Spinal cord (tissue), 9 donors: ENCODE measurements at regions not wholly inside any gene's neighbourhood (a gene's known extent, or its start where the extent isn't known, plus 50 kb on each side); places are given as distances from the start of the nearest gene placed in this dataset.
A peak's percentile ranks its signal among the peaks of the same experiment; 100 is the strongest.

Experiments
- DNase-seq, 6 donors: peaks; one replicate each; pipeline versions ENCODE4 v3.0.0 to v3.0.0-alpha.2; 2013 to 2015; ENCODE audit warnings: low spot score in 6 of 6, low read depth in 4 of 6
- H3K27ac ChIP-seq: one replicate; pipeline ENCODE4 v1.5.1; 2013; ENCODE audit warnings: low read depth, low read length, control low read depth
- H3K27me3 ChIP-seq: one replicate; pipeline ENCODE4 v1.6.1; 2013; ENCODE audit warnings: low read length; ENCODE audit not compliant: control insufficient read depth, insufficient read depth
- H3K36me3 ChIP-seq: one replicate; pipeline ENCODE4 v1.6.1; 2013; ENCODE audit warnings: low read length; ENCODE audit not compliant: control insufficient read depth, insufficient read depth
- H3K4me1 ChIP-seq: one replicate; pipeline ENCODE4 v1.6.1; 2013; ENCODE audit warnings: low read length; ENCODE audit not compliant: control insufficient read depth, insufficient read depth
- H3K4me3 ChIP-seq: one replicate; pipeline ENCODE4 v1.5.1; 2013; ENCODE audit warnings: low read depth, low read length, control low read depth
- H3K9me3 ChIP-seq: one replicate; pipeline ENCODE4 v1.6.1; 2013; ENCODE audit warnings: low read length; ENCODE audit not compliant: control insufficient read depth, insufficient read depth
- WGBS: methylation state at CpG from one replicate; pipeline ENCODE4 v1.1.5; 2013; ENCODE audit warnings: missing lambda C conversion rate; ENCODE audit not compliant: insufficient coverage; 5-methylcytosine and 5-hydroxymethylcytosine counted together
- donor health status: healthy.

DNA sequence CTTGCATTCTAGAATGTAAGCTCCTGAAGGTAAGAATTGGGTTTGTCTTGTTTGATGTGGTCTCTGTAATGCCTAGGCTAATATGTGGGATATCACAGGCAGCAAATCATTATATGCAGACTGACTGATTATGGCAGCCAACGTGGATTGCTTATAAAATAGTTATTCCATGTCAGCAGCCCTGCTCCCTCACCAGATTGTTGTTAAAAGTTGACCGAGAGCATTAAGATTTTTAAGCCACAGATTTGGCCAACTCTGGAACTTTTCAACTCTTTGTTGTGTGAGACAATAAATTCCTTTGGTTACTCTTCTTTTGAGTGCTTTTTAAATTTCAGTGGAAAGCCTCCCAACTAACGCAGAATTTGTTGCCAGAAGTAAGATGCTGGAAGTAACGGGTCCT is 92.6 kb upstream of the FAM216B start:
- no peak overlapping the region for H3K27ac ChIP-seq
- H3K4me1 ChIP-seq: no peaks in the 10 kb centered on the region
- 84% methylated on average over 2 of the region's 4 CpGs for WGBS
- no peaks in the 10 kb centered on the region for H3K27me3 ChIP-seq
- no peaks in the 10 kb centered on the region for H3K36me3 ChIP-seq
- no peaks in the 10 kb centered on the region for H3K9me3 ChIP-seq
- no peak overlapping the region for H3K4me3 ChIP-seq
- no peak for DNase-seq

DNA sequence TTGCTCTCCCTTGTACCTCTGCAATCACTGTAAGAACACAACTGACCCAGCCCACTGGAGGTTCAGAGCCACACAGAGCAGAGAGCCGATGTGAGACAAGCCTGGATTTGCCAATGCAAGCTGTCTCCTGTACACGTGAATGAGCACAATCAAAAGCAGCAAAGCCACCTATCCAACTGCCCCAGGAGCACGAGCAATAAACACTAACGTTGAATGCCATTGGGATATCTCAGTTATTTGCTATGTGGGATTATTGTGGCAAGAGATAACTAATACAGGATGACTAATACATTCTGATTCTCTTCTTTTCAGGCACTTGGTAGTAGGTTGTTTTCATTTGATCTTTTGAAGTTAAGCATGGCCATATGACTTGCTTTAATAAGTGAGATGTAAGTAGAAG is 85.2 kb upstream of the FAM216B start:
- no peaks in the 10 kb centered on the region for H3K9me3 ChIP-seq
- H3K4me1 ChIP-seq: no peaks in the 10 kb centered on the region
- WGBS: 57% methylated on average over 1 of the region's 4 CpGs
- H3K4me3 ChIP-seq: no peak overlapping the region
- no peak for DNase-seq
- H3K27ac ChIP-seq: no peak overlapping the region
- H3K36me3 ChIP-seq: no peaks in the 10 kb centered on the region
- H3K27me3 ChIP-seq: no peaks in the 10 kb centered on the region

DNA sequence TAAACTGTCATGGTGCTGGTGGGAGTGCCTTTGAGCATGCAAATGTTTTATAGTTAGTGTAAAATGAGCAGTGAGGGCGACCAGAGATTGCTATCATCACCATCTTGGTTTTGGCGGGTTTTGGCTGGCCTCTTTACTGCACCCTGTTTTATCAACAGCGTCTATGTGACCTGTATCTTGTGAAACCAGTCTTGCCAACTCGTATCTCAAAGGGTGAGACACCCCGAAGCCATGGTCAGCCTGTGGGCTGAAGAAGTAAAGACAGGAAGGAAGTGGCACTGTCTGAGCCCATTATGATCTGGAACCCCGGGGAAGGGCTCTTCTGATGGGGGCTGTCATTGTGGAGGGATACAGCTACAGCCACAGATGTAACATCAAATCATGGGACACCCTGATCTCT is 81.5 kb upstream of the FAM216B start:
- H3K9me3 ChIP-seq: no peaks in the 10 kb centered on the region
- whole genome bisulfite sequencing: 100% methylated on average over 5 of the region's 6 CpGs
- H3K4me3 ChIP-seq: no peak overlapping the region
- H3K4me1 ChIP-seq: no peaks in the 10 kb centered on the region
- H3K27ac ChIP-seq: no peak overlapping the region
- DNase-seq: no peak
- no peaks in the 10 kb centered on the region for H3K27me3 ChIP-seq
- no peaks in the 10 kb centered on the region for H3K36me3 ChIP-seq

- no CpG with 5 or more reads among the region's 2 CpGs for WGBS
Measured at GRCh38 chr13:42702716-42703115, 78.7 kb upstream of the FAM216B start.

DNA sequence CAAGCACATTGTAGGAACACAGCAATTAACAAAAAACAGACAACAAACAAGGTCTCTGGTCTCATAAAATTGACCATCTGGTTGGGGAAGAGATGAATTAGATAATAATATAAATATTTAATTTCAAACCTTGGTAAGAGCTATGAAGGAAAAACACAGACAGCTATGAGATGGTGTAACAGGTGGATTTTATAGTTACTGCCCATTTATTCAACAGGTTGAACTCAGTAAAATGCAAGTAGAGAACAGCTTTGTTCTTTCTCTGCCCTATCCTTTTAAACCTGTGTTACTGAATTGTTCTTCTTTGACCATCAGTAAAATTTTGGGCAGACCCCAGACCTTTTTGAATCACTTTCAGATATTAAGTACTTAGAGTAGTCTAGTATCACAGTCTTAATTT is 77.6 kb upstream of the FAM216B start:
- no peak overlapping the region for H3K4me3 ChIP-seq
- DNase-seq: no peak
- no peaks in the 10 kb centered on the region for H3K9me3 ChIP-seq

More at GRCh38 chr13:42702716-42703115, 78.7 kb upstream of the FAM216B start:
- H3K27me3 ChIP-seq: no peaks in the 10 kb centered on the region
- no peaks in the 10 kb centered on the region for H3K36me3 ChIP-seq
- no peak overlapping the region for H3K4me3 ChIP-seq
- peak; percentile 26 to 87 (median 51) for DNase-seq
- H3K9me3 ChIP-seq: no peaks in the 10 kb centered on the region
- no peaks in the 10 kb centered on the region for H3K4me1 ChIP-seq
- H3K27ac ChIP-seq: no peak overlapping the region

GRCh38 chr13:42706286-42706685 is 75.1 kb upstream of the FAM216B start:
- no peaks in the 10 kb centered on the region for H3K4me1 ChIP-seq
- no peaks in the 10 kb centered on the region for H3K9me3 ChIP-seq
- no peak overlapping the region for H3K4me3 ChIP-seq
- no peaks in the 10 kb centered on the region for H3K27me3 ChIP-seq
- 60% methylated on average over 1 of the region's 3 CpGs for WGBS
- no peaks in the 10 kb centered on the region for H3K36me3 ChIP-seq
- peak in 1 of 6 donors; percentile 24 for DNase-seq
- no peak overlapping the region for H3K27ac ChIP-seq

More for the DNA sequence above, 77.6 kb upstream of the FAM216B start:
- H3K27ac ChIP-seq: no peak overlapping the region
- H3K4me1 ChIP-seq: no peaks in the 10 kb centered on the region
- H3K27me3 ChIP-seq: no peaks in the 10 kb centered on the region
- no peaks in the 10 kb centered on the region for H3K36me3 ChIP-seq

GRCh38 chr13:42707048-42707447 is 74.3 kb upstream of the FAM216B start:
- no peaks in the 10 kb centered on the region for H3K36me3 ChIP-seq
- 63% methylated on average over 2 of the region's 4 CpGs for WGBS
- no peaks in the 10 kb centered on the region for H3K27me3 ChIP-seq
- DNase-seq: peak in 2 of 6 donors; percentile 22 to 52
- no peaks in the 10 kb centered on the region for H3K4me1 ChIP-seq
- no peak overlapping the region for H3K4me3 ChIP-seq
- H3K9me3 ChIP-seq: no peaks in the 10 kb centered on the region
- H3K27ac ChIP-seq: no peak overlapping the region

- H3K9me3 ChIP-seq: no peaks in the 10 kb centered on the region
- no peak overlapping the region for H3K4me3 ChIP-seq
- DNase-seq: no peak
- H3K4me1 ChIP-seq: no peaks in the 10 kb centered on the region
- no peak overlapping the region for H3K27ac ChIP-seq
- H3K36me3 ChIP-seq: no peaks in the 10 kb centered on the region
- no peaks in the 10 kb centered on the region for H3K27me3 ChIP-seq
- 80% methylated on average over 1 of the region's 4 CpGs for WGBS
Measured at GRCh38 chr13:42707586-42707985, 73.8 kb upstream of the FAM216B start.

DNA sequence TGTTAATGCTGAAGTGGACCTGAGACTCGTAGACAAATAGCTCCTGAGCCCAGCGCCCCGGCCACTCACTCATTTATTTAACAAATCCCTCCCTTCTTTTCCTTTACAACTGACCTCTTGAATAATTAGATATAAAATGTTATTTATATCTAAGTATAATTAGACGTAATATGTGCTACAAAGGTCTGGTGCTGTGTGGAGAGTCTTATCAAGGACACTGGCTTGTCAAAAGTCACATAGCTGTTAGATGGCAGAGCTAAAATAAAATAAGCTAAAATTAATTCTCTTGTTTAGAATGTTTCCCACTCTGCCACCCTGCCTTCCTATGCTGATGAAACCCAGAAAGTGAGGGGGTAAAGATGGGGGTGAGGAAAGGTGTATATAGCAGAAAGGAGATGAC is 73.0 kb upstream of the FAM216B start:
- WGBS: no CpG with 5 or more reads among the region's 4 CpGs
- Histone ChIP-seq H3K4me3 (no peak overlapping the region), H3K36me3 (no peaks in the 10 kb centered on the region), H3K27ac (no peak overlapping the region), H3K4me1 (no peaks in the 10 kb centered on the region), H3K9me3 (no peaks in the 10 kb centered on the region), H3K27me3 (no peaks in the 10 kb centered on the region)
- DNase-seq: no peak

DNA sequence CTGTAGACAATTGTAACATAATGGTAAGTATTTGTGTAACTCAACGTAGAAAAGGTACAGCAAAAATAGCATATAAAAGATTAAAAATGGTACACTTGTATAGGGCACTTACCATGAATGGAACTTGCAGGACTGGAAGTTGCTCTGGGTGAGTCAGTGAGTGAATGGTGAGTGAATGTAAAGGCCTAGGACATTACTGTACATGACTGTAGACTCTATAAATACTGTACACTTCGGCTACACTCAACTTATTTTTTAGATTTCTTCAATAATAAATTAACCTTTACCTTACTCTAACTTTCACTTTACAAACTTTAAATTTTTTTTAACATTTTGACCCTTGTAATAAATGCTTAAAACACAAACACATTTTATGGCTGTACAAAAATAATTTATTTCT is 72.1 kb upstream of the FAM216B start:
- no peaks in the 10 kb centered on the region for H3K9me3 ChIP-seq
- 100% methylated on average over 1 of the region's 2 CpGs for WGBS
- no peak for DNase-seq
- no peak overlapping the region for H3K4me3 ChIP-seq
- H3K27me3 ChIP-seq: no peaks in the 10 kb centered on the region
- no peak overlapping the region for H3K27ac ChIP-seq
- H3K4me1 ChIP-seq: no peaks in the 10 kb centered on the region
- H3K36me3 ChIP-seq: no peaks in the 10 kb centered on the region
